Endothelial cell of hepatic sinusoid (primary cell): ENCODE measurements at regions not wholly inside any gene's neighbourhood (a gene's known extent, or its start where the extent isn't known, plus 50 kb on each side); places are given as distances from the start of the nearest gene placed in this dataset.

Experiments
- in situ Hi-C: cut with HindIII; loops from 2 replicates; pipeline ENCODE4 v1.10.0; 2017; ENCODE audit warnings: low sequenced_read_pairs

- in situ Hi-C loops = no loop called here
Observed at GRCh38 chr7:35537067-35538023, 157.6 kb downstream of the HERPUD2 start.

- in situ Hi-C loops = no loop called here
Observed at GRCh38 chr7:35536396-35536826, 158.5 kb downstream of the HERPUD2 start.

- in situ Hi-C loops = no loop called here
Observed at GRCh38 chr7:35533902-35534301, 161.0 kb downstream of the HERPUD2 start.

- in situ Hi-C loops = no loop called here
Observed at GRCh38 chr7:35530124-35531109, 164.5 kb downstream of the HERPUD2 start.

GRCh38 chr7:35529713-35530112, 165.2 kb downstream of the HERPUD2 start:
- in situ Hi-C loops = no loop called here

GRCh38 chr7:35528381-35528977, 166.5 kb downstream of the HERPUD2 start:
- in situ Hi-C loops = no loop called here

- in situ Hi-C loops = no loop called here
Observed at GRCh38 chr7:35526645-35527044, 168.3 kb downstream of the HERPUD2 start.

GRCh38 chr7:35524112-35524804, 170.7 kb downstream of the HERPUD2 start:
- in situ Hi-C loops = no loop called here

- in situ Hi-C loops = no loop called here
Observed at GRCh38 chr7:35523292-35523691, 171.6 kb downstream of the HERPUD2 start.

- in situ Hi-C loops = no loop called here
Observed at GRCh38 chr7:35522697-35523096, 172.2 kb downstream of the HERPUD2 start.

- in situ Hi-C loops = no loop called here
Observed at GRCh38 chr7:35521941-35522340, 173.0 kb downstream of the HERPUD2 start.

GRCh38 chr7:35520810-35521625, 173.9 kb downstream of the HERPUD2 start:
- in situ Hi-C loops = no loop called here

GRCh38 chr7:35519971-35520809, 174.7 kb downstream of the HERPUD2 start:
- in situ Hi-C loops = no loop called here

- in situ Hi-C loops = no loop called here
Observed at GRCh38 chr7:35518767-35519166, 176.2 kb downstream of the HERPUD2 start.

GRCh38 chr7:35516498-35516897, 178.4 kb downstream of the HERPUD2 start:
- in situ Hi-C loops = no loop called here

- in situ Hi-C loops = no loop called here
Observed at GRCh38 chr7:35513828-35514227, 181.1 kb downstream of the HERPUD2 start.

GRCh38 chr7:35513195-35513594, 181.7 kb downstream of the HERPUD2 start:
- in situ Hi-C loops = no loop called here

GRCh38 chr7:35512716-35513115, 182.2 kb downstream of the HERPUD2 start:
- in situ Hi-C loops = no loop called here
